Aorta (tissue), 5 donors: ENCODE measurements at regions not wholly inside any gene's neighbourhood (a gene's known extent, or its start where the extent isn't known, plus 50 kb on each side); places are given as distances from the start of the nearest gene placed in this dataset.

Experiments
- ATAC-seq: fragments of 200-7000 bp; cut with Tn5 transposase; one replicate; pipeline ENCODE4 v1.9.1; 2022; ENCODE audit warnings: moderate library complexity; ENCODE audit not compliant: low FRiP score
- DNase-seq, 2 donors: peaks; one replicate each; pipeline ENCODE4 v3.0.0-alpha.2; 2020
- H3K27ac ChIP-seq, 2 donors: one replicate each; pipeline ENCODE4 v1.5.1; 2013; ENCODE audit warnings: low read length in 2 of 2, mild to moderate bottlenecking in 2 of 2, moderate library complexity in 2 of 2, control low read depth in 1 of 2, inconsistent platforms in 1 of 2, low read depth in 1 of 2
- H3K27me3 ChIP-seq, 2 donors: one replicate each; pipeline ENCODE4 v1.6.1; 2013; ENCODE audit warnings: control low read depth in 1 of 2, low read length in 1 of 2, mild to moderate bottlenecking in 1 of 2, moderate library complexity in 1 of 2; ENCODE audit not compliant: insufficient read depth in 2 of 2, control insufficient read depth in 1 of 2
- H3K36me3 ChIP-seq, 2 donors: one replicate each; pipeline ENCODE4 v1.6.1; 2013; ENCODE audit warnings: control low read depth in 1 of 2, low read length in 1 of 2, mild to moderate bottlenecking in 1 of 2; ENCODE audit not compliant: insufficient read depth in 2 of 2, control insufficient read depth in 1 of 2
- H3K4me1 ChIP-seq, 2 donors: one replicate each; pipeline ENCODE4 v1.6.1; 2013; ENCODE audit warnings: low read length in 2 of 2, control low read depth in 1 of 2, mild to moderate bottlenecking in 1 of 2, moderate library complexity in 1 of 2; ENCODE audit not compliant: insufficient read depth in 2 of 2, control insufficient read depth in 1 of 2
- H3K4me3 ChIP-seq, 2 donors: one replicate each; pipeline ENCODE4 v1.5.1; 2013; ENCODE audit warnings: low read length in 2 of 2, control low read depth in 1 of 2, mild to moderate bottlenecking in 1 of 2
- H3K9me3 ChIP-seq: one replicate; pipeline ENCODE4 v1.6.1; 2013; ENCODE audit warnings: mild to moderate bottlenecking, low read length; ENCODE audit not compliant: control insufficient read depth
- WGBS, 2 donors: extraction: QIAGEN DNeasy Blood & Tissue Kit; methylation state at CpG; one replicate each; pipeline ENCODE4 v1.1.7; 2013; 5-methylcytosine and 5-hydroxymethylcytosine counted together
- intact Hi-C, 2 donors: fragments of 100-400 bp; cut with DNase I; formaldehyde crosslinking; loops; one replicate each; pipeline versions ENCODE4 v1.14.2 to v1.15.0; 2022
- donor health status: healthy with polysubstance abuse.
- donor health status: Bipolar disorder and iron deficiency.
- donor health status: DM: no; HTN: no; CAD: no.
- donor health status: DM: no; HTN: no; CAD: no.
- donor health status: DM: yes; HTN: yes; CAD: no.

- DNase-seq: no peak
- H3K27me3 ChIP-seq: no peaks in the 10 kb centered on the region
- H3K27ac ChIP-seq: no peak overlapping the region
- no peaks in the 10 kb centered on the region for H3K9me3 ChIP-seq
- no peaks in the 10 kb centered on the region for H3K36me3 ChIP-seq
- intact Hi-C loops: loop anchor here in 1 of 2 donors (5.0 kb wide), 2 partner anchors 85 to 290 kb away; no protein-coding TSS in a partner anchor
- WGBS, 2 donors: 78 to 80% methylated on average over 1 of the region's 1 CpG
- ATAC-seq: no peak
- no peaks in the 10 kb centered on the region for H3K4me1 ChIP-seq
- H3K4me3 ChIP-seq: no peak overlapping the region
Observed at GRCh38 chr5:60297658-60298057, 402.3 kb downstream of the DEPDC1B start.

- H3K27me3 ChIP-seq: no peaks in the 10 kb centered on the region
- H3K27ac ChIP-seq: no peak overlapping the region
- no peaks in the 10 kb centered on the region for H3K9me3 ChIP-seq
- DNase-seq: peak in 1 of 2 donors; percentile 63
- H3K4me3 ChIP-seq: no peak overlapping the region
- intact Hi-C loops: loop anchor here in 1 of 2 donors (5.0 kb wide), 2 partner anchors 87 to 292 kb away; no protein-coding TSS in a partner anchor
- 10 to 13% methylated on average over 2 of the region's 2 CpGs for WGBS, 2 donors
- no peaks in the 10 kb centered on the region for H3K4me1 ChIP-seq
- H3K36me3 ChIP-seq: no peaks in the 10 kb centered on the region
- ATAC-seq: no peak
Observed at GRCh38 chr5:60295423-60295822, 401.9 kb upstream of the PDE4D start.

- DNase-seq: no peak
- H3K27ac ChIP-seq: no peak overlapping the region
- no peak for ATAC-seq
- no peak overlapping the region for H3K4me3 ChIP-seq
- no peaks in the 10 kb centered on the region for H3K4me1 ChIP-seq
- H3K27me3 ChIP-seq: no peaks in the 10 kb centered on the region
- no peaks in the 10 kb centered on the region for H3K36me3 ChIP-seq
- intact Hi-C loops: no loop called here
- 91 to 98% methylated on average over 2 of the region's 2 CpGs for WGBS, 2 donors
- H3K9me3 ChIP-seq: no peaks in the 10 kb centered on the region
Observed at GRCh38 chr5:60293518-60293917, 400.0 kb upstream of the PDE4D start.

GRCh38 chr5:60287174-60287771 lies 393.7 kb upstream of the PDE4D start:
- WGBS, 2 donors: 75 to 77% methylated on average over 5 of the region's 5 CpGs
- Histone ChIP-seq H3K27ac (no peak overlapping the region), H3K4me3 (no peak overlapping the region), H3K27me3 (no peaks in the 10 kb centered on the region), H3K36me3 (no peaks in the 10 kb centered on the region), H3K4me1 (no peaks in the 10 kb centered on the region), H3K9me3 (no peaks in the 10 kb centered on the region)
- peak in 1 of 2 donors; percentile 61 for DNase-seq
- ATAC-seq: no peak
- intact Hi-C loops: loop anchor here in 1 of 2 donors (10.0 kb wide), 1 partner anchor 472 kb away; no protein-coding TSS in a partner anchor

GRCh38 chr5:60285910-60286309 lies 392.4 kb upstream of the PDE4D start:
- no peaks in the 10 kb centered on the region for H3K9me3 ChIP-seq
- no peaks in the 10 kb centered on the region for H3K27me3 ChIP-seq
- H3K36me3 ChIP-seq: no peaks in the 10 kb centered on the region
- H3K4me3 ChIP-seq: peak overlapping the region; percentile 14 to 59
- peak overlapping the region in 1 of 2 donors; percentile 40 for H3K27ac ChIP-seq
- no peaks in the 10 kb centered on the region for H3K4me1 ChIP-seq
- ATAC-seq (no peak), DNase-seq (no peak)
- intact Hi-C loops: loop anchor here in 1 of 2 donors (10.0 kb wide), 1 partner anchor 471 kb away; no protein-coding TSS in a partner anchor
- 10 to 14% methylated on average over 5 of the region's 5 CpGs for WGBS, 2 donors

GRCh38 chr5:60280943-60281342 lies 387.4 kb upstream of the PDE4D start:
- DNase-seq (no peak), ATAC-seq (no peak)
- intact Hi-C loops: loop anchor here in 1 of 2 donors (10.0 kb wide), 1 partner anchor 466 kb away; no protein-coding TSS in a partner anchor
- H3K4me1 ChIP-seq: no peaks in the 10 kb centered on the region
- H3K9me3 ChIP-seq: peaks cover 2% of the 10 kb centered on the region
- H3K27ac ChIP-seq: no peak overlapping the region
- WGBS, 2 donors: 81 to 86% methylated on average over 4 of the region's 4 CpGs
- no peaks in the 10 kb centered on the region for H3K36me3 ChIP-seq
- no peak overlapping the region for H3K4me3 ChIP-seq
- no peaks in the 10 kb centered on the region for H3K27me3 ChIP-seq

GRCh38 chr5:60277941-60278340 lies 384.4 kb upstream of the PDE4D start:
- Histone ChIP-seq H3K36me3 (no peaks in the 10 kb centered on the region), H3K4me3 (no peak overlapping the region), H3K9me3 (peaks cover 2% of the 10 kb centered on the region), H3K27ac (no peak overlapping the region), H3K4me1 (peaks cover 0 to 4% of the 10 kb centered on the region in 2 donors), H3K27me3 (no peaks in the 10 kb centered on the region)
- intact Hi-C loops: loop anchor here in 1 of 2 donors (5.0 kb wide), 1 partner anchor 99 kb away; no protein-coding TSS in a partner anchor
- ATAC-seq (no peak), DNase-seq (no peak)

GRCh38 chr5:60274747-60275146 lies 381.2 kb upstream of the PDE4D start:
- DNase-seq (no peak), ATAC-seq (no peak)
- H3K4me1 ChIP-seq: peaks cover 2 to 12% of the 10 kb centered on the region in 2 donors
- H3K27me3 ChIP-seq: no peaks in the 10 kb centered on the region
- no peaks in the 10 kb centered on the region for H3K36me3 ChIP-seq
- no peak overlapping the region for H3K4me3 ChIP-seq
- no peak overlapping the region for H3K27ac ChIP-seq
- intact Hi-C loops: loop anchor here (5.0 kb wide), 2 partner anchors 63 to 103 kb away; no protein-coding TSS in a partner anchor
- peaks cover 2% of the 10 kb centered on the region for H3K9me3 ChIP-seq

GRCh38 chr5:60271517-60271916 lies 378.0 kb upstream of the PDE4D start:
- Histone ChIP-seq H3K4me1 (peaks cover 2 to 12% of the 10 kb centered on the region in 2 donors), H3K27ac (peak overlapping the region in 1 of 2 donors; percentile 99), H3K27me3 (no peaks in the 10 kb centered on the region), H3K4me3 (no peak overlapping the region), H3K36me3 (no peaks in the 10 kb centered on the region), H3K9me3 (no peaks in the 10 kb centered on the region)
- ATAC-seq (peak; percentile 60), DNase-seq (no peak)
- intact Hi-C loops: loop anchor here in 1 of 2 donors (5.0 kb wide), 1 partner anchor 66 kb away; no protein-coding TSS in a partner anchor
- 4 to 5% methylated on average over 2 of the region's 2 CpGs for WGBS, 2 donors
